ENCODE measurements at regions not wholly inside any gene's neighbourhood (a gene's known extent, or its start where the extent isn't known, plus 50 kb on each side); places are given as distances from the start of the nearest gene placed in this dataset.

DNA sequence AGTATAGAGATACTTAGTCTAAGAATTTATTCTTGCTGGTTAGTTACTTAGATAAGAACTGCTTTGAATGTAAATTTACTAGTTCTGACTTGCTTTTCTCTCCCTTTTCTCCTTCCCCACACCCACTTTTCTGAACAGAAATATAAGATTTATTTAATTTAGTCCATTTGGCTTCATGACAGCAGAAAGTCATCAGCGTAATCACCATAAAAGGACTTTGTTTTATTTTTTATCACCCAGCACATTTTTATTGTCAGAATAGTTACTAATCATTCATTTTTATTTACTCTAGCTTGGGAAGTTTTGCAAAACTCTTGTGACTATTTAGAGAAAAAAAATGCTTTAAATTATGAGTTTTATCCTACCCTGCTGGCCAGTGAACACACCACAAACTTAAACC lies 197.2 kb downstream of the CHRM3 start:
- no peak overlapping the region for H3K4me3 ChIP-seq (ENCODE audit: low read depth, low read length)
- no peaks in the 10 kb centered on the region for H3K4me1 ChIP-seq (ENCODE audit: control insufficient read depth, insufficient read depth, low read length)
- DNase-seq (ENCODE audit: low read depth in 4 of 6, low spot score in 6 of 6): no peak
- H3K9me3 ChIP-seq (ENCODE audit: control insufficient read depth, insufficient read depth, low read length): no peaks in the 10 kb centered on the region
- WGBS (ENCODE audit: insufficient coverage): no CpG with 5 or more reads among the region's 1 CpG
- no peaks in the 10 kb centered on the region for H3K27me3 ChIP-seq (ENCODE audit: control insufficient read depth, insufficient read depth, low read length)
- no peaks in the 10 kb centered on the region for H3K36me3 ChIP-seq (ENCODE audit: control insufficient read depth, insufficient read depth, low read length)
- no peak overlapping the region for H3K27ac ChIP-seq (ENCODE audit: low read depth, low read length)

DNA sequence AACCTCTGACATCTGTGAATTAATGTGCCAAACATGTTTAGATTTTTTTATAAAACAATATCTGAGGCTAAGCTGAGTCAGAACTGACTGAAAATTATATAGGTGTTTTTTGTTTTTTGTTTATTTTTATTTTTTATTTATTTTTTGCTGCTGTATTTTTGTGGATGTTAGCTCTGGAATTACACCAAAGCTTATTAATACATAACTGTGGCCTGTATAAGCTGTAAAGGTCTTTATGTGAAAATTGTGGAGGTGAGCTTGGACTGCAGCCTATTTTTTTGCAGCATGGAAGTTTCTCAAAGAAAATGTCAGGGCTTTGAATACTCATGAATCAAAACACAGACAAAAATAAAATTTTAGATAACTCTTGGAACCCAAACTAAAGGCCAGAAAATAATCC lies 199.8 kb downstream of the CHRM3 start:
- Histone ChIP-seq H3K4me1 (ENCODE audit: control insufficient read depth, insufficient read depth, low read length) (no peaks in the 10 kb centered on the region), H3K4me3 (ENCODE audit: low read depth, low read length) (no peak overlapping the region), H3K9me3 (ENCODE audit: control insufficient read depth, insufficient read depth, low read length) (no peaks in the 10 kb centered on the region), H3K27ac (ENCODE audit: low read depth, low read length) (no peak overlapping the region), H3K27me3 (ENCODE audit: control insufficient read depth, insufficient read depth, low read length) (no peaks in the 10 kb centered on the region), H3K36me3 (ENCODE audit: control insufficient read depth, insufficient read depth, low read length) (no peaks in the 10 kb centered on the region)
- no peak for DNase-seq (ENCODE audit: low read depth in 4 of 6, low spot score in 6 of 6)

- Histone ChIP-seq H3K9me3 (ENCODE audit: control insufficient read depth, insufficient read depth, low read length) (no peaks in the 10 kb centered on the region), H3K36me3 (ENCODE audit: control insufficient read depth, insufficient read depth, low read length) (no peaks in the 10 kb centered on the region), H3K4me1 (ENCODE audit: control insufficient read depth, insufficient read depth, low read length) (no peaks in the 10 kb centered on the region), H3K27ac (ENCODE audit: low read depth, low read length) (no peak overlapping the region), H3K27me3 (ENCODE audit: control insufficient read depth, insufficient read depth, low read length) (no peaks in the 10 kb centered on the region), H3K4me3 (ENCODE audit: low read depth, low read length) (no peak overlapping the region)
- WGBS (ENCODE audit: insufficient coverage): 60% methylated on average over 4 of the region's 8 CpGs
- no peak for DNase-seq (ENCODE audit: low read depth in 4 of 6, low spot score in 6 of 6)
Measured at GRCh38 chr1:239587066-239587465, 200.7 kb downstream of the CHRM3 start.

- no peaks in the 10 kb centered on the region for H3K27me3 ChIP-seq (ENCODE audit: control insufficient read depth, insufficient read depth, low read length)
- WGBS (ENCODE audit: insufficient coverage): 55% methylated on average over 1 of the region's 6 CpGs
- H3K4me1 ChIP-seq (ENCODE audit: control insufficient read depth, insufficient read depth, low read length): no peaks in the 10 kb centered on the region
- DNase-seq (ENCODE audit: low read depth in 4 of 6, low spot score in 6 of 6): peak in 1 of 6 donors; percentile 16
- no peak overlapping the region for H3K27ac ChIP-seq (ENCODE audit: low read depth, low read length)
- no peaks in the 10 kb centered on the region for H3K9me3 ChIP-seq (ENCODE audit: control insufficient read depth, insufficient read depth, low read length)
- H3K36me3 ChIP-seq (ENCODE audit: control insufficient read depth, insufficient read depth, low read length): no peaks in the 10 kb centered on the region
- no peak overlapping the region for H3K4me3 ChIP-seq (ENCODE audit: low read depth, low read length)
Measured at GRCh38 chr1:239587574-239588369, 201.4 kb downstream of the CHRM3 start.

DNA sequence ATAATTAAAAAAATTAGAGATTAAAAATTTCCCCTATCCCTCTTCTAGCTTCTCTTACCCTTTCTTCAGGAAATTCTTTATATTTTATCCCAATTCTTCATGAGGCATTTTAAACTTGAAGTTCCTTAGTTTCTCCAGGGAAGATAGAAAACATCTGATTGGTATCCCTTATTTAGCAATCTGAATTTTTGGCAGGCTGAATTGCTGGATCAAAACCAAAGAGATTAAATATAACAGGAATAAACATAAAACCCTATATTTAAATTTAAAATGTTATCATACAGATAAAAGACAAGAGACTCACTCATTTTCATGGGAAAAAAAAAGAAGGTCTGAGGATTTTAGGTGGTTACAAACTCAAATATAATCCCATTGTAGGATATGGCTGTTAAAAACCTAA lies 204.2 kb downstream of the CHRM3 start:
- Histone ChIP-seq H3K4me3 (ENCODE audit: low read depth, low read length) (no peak overlapping the region), H3K27ac (ENCODE audit: low read depth, low read length) (no peak overlapping the region), H3K4me1 (ENCODE audit: control insufficient read depth, insufficient read depth, low read length) (no peaks in the 10 kb centered on the region), H3K9me3 (ENCODE audit: control insufficient read depth, insufficient read depth, low read length) (no peaks in the 10 kb centered on the region), H3K27me3 (ENCODE audit: control insufficient read depth, insufficient read depth, low read length) (no peaks in the 10 kb centered on the region), H3K36me3 (ENCODE audit: control insufficient read depth, insufficient read depth, low read length) (no peaks in the 10 kb centered on the region)
- DNase-seq (ENCODE audit: low read depth in 4 of 6, low spot score in 6 of 6): peak in 1 of 6 donors; percentile 73

GRCh38 chr1:239593527-239593926 lies 207.2 kb downstream of the CHRM3 start:
- H3K27ac ChIP-seq (ENCODE audit: low read depth, low read length): no peak overlapping the region
- 93% methylated on average over 2 of the region's 4 CpGs for WGBS (ENCODE audit: insufficient coverage)
- no peaks in the 10 kb centered on the region for H3K36me3 ChIP-seq (ENCODE audit: control insufficient read depth, insufficient read depth, low read length)
- H3K4me1 ChIP-seq (ENCODE audit: control insufficient read depth, insufficient read depth, low read length): no peaks in the 10 kb centered on the region
- peak in 1 of 6 donors; percentile 46 for DNase-seq (ENCODE audit: low read depth in 4 of 6, low spot score in 6 of 6)
- H3K27me3 ChIP-seq (ENCODE audit: control insufficient read depth, insufficient read depth, low read length): no peaks in the 10 kb centered on the region
- H3K4me3 ChIP-seq (ENCODE audit: low read depth, low read length): no peak overlapping the region
- no peaks in the 10 kb centered on the region for H3K9me3 ChIP-seq (ENCODE audit: control insufficient read depth, insufficient read depth, low read length)

- H3K27me3 ChIP-seq (ENCODE audit: control insufficient read depth, insufficient read depth, low read length): no peaks in the 10 kb centered on the region
- no peaks in the 10 kb centered on the region for H3K4me1 ChIP-seq (ENCODE audit: control insufficient read depth, insufficient read depth, low read length)
- no peak for DNase-seq (ENCODE audit: low read depth in 4 of 6, low spot score in 6 of 6)
- no peak overlapping the region for H3K4me3 ChIP-seq (ENCODE audit: low read depth, low read length)
- H3K27ac ChIP-seq (ENCODE audit: low read depth, low read length): no peak overlapping the region
- no peaks in the 10 kb centered on the region for H3K36me3 ChIP-seq (ENCODE audit: control insufficient read depth, insufficient read depth, low read length)
- no peaks in the 10 kb centered on the region for H3K9me3 ChIP-seq (ENCODE audit: control insufficient read depth, insufficient read depth, low read length)
Measured at GRCh38 chr1:239600588-239600987, 214.2 kb downstream of the CHRM3 start.

- Histone ChIP-seq H3K36me3 (ENCODE audit: control insufficient read depth, insufficient read depth, low read length) (no peaks in the 10 kb centered on the region), H3K27ac (ENCODE audit: low read depth, low read length) (no peak overlapping the region)
Measured at GRCh38 chr1:239601108-239601507, 214.7 kb downstream of the CHRM3 start.

GRCh38 chr1:239603530-239603929 lies 217.2 kb downstream of the CHRM3 start:
- Histone ChIP-seq H3K9me3 (ENCODE audit: control insufficient read depth, insufficient read depth, low read length) (no peaks in the 10 kb centered on the region), H3K4me3 (ENCODE audit: low read depth, low read length) (no peak overlapping the region), H3K36me3 (ENCODE audit: control insufficient read depth, insufficient read depth, low read length) (no peaks in the 10 kb centered on the region), H3K27me3 (ENCODE audit: control insufficient read depth, insufficient read depth, low read length) (no peaks in the 10 kb centered on the region), H3K4me1 (ENCODE audit: control insufficient read depth, insufficient read depth, low read length) (no peaks in the 10 kb centered on the region), H3K27ac (ENCODE audit: low read depth, low read length) (no peak overlapping the region)
- no peak for DNase-seq (ENCODE audit: low read depth in 4 of 6, low spot score in 6 of 6)
- WGBS (ENCODE audit: insufficient coverage): no CpG with 5 or more reads among the region's 3 CpGs

More at GRCh38 chr1:239601108-239601507, 214.7 kb downstream of the CHRM3 start:
- no peaks in the 10 kb centered on the region for H3K27me3 ChIP-seq (ENCODE audit: control insufficient read depth, insufficient read depth, low read length)
- no peak for DNase-seq (ENCODE audit: low read depth in 4 of 6, low spot score in 6 of 6)
- H3K4me1 ChIP-seq (ENCODE audit: control insufficient read depth, insufficient read depth, low read length): no peaks in the 10 kb centered on the region
- no peak overlapping the region for H3K4me3 ChIP-seq (ENCODE audit: low read depth, low read length)
- no peaks in the 10 kb centered on the region for H3K9me3 ChIP-seq (ENCODE audit: control insufficient read depth, insufficient read depth, low read length)

DNA sequence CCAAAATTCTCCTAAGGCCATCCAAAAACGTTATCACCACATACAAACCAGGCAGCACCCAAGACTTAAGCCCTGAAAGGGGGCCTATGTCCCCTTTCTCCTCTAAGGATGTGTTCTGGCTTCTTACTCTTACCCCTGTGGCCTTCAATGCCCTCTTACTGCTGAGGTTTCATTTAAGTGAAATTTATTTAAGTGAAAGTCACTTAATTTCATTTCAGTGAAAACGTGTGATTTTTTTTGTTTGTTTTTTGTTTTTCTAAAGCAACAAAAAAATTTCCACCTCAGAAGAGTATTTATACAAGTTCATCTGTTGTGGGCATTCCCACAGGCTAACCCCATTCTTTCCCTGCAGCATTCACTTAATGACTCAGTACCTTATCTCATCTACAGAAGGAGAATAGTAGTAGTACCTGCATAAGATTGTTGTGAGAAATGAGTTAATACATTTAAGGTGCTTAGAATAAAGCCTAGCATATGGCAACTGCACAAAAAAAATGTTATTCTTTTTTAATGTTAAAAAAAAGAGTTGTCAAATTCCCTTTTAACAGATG lies 220.6 kb downstream of the CHRM3 start:
- Histone ChIP-seq H3K4me3 (ENCODE audit: low read depth, low read length) (no peak overlapping the region), H3K9me3 (ENCODE audit: control insufficient read depth, insufficient read depth, low read length) (no peaks in the 10 kb centered on the region), H3K27me3 (ENCODE audit: control insufficient read depth, insufficient read depth, low read length) (no peaks in the 10 kb centered on the region), H3K4me1 (ENCODE audit: control insufficient read depth, insufficient read depth, low read length) (no peaks in the 10 kb centered on the region), H3K27ac (ENCODE audit: low read depth, low read length) (no peak overlapping the region), H3K36me3 (ENCODE audit: control insufficient read depth, insufficient read depth, low read length) (no peaks in the 10 kb centered on the region)
- no peak for DNase-seq (ENCODE audit: low read depth in 4 of 6, low spot score in 6 of 6)
- WGBS (ENCODE audit: insufficient coverage): no CpG with 5 or more reads among the region's 2 CpGs
